GM10248 (cell line): ENCODE measurements at regions not wholly inside any gene's neighbourhood (a gene's known extent, or its start where the extent isn't known, plus 50 kb on each side); places are given as distances from the start of the nearest gene placed in this dataset.

Experiments
- CTCF ChIA-PET: fragments of 300-600 bp; sonication (Branson Sonifier 250); formaldehyde crosslinking; extraction: SDS; loops from one replicate; lab custom pipeline; 2021; ENCODE audit warnings: antibody characterized with exemption; lab: Yijun Ruan, JAX
- POLR2A ChIA-PET: fragments of 350-650 bp; sonication (Branson Sonifier 250); formaldehyde crosslinking; extraction: SDS; loops from one replicate; lab custom pipeline; 2020; ENCODE audit warnings: antibody characterized with exemption; lab: Yijun Ruan, JAX
- DNase-seq: peaks from one replicate; pipeline ENCODE4 v3.0.0; 2012; ENCODE audit errors: extremely low spot score
- CTCF ChIP-seq: IDR thresholded peaks from 2 replicates; pipeline ENCODE4 v1.5.1; 2012; ENCODE audit warnings: mild to moderate bottlenecking, low read depth; ENCODE audit errors: extremely low read depth, missing control alignments, control extremely low read depth

GRCh38 chr13:108470921-108471320, 158.5 kb upstream of the MYO16 start:
- no peak for TF ChIP-seq CTCF
- CTCF ChIA-PET: interaction anchor here (0.7 to 1.8 kb wide), 2 partner anchors 9 to 13 kb away, joined by 3 to 5 read pairs; no protein-coding TSS in a partner anchor
- POLR2A ChIA-PET: no interaction called here
- DNase-seq: no peak

GRCh38 chr13:108475181-108475580, 154.2 kb upstream of the MYO16 start:
- no peak for TF ChIP-seq CTCF
- DNase-seq: no peak
- ChIA-PET POLR2A (no interaction called here), CTCF (no interaction called here)

- ChIA-PET POLR2A (no interaction called here), CTCF (no interaction called here)
- no peak for DNase-seq
- no peak for TF ChIP-seq CTCF
Observed at GRCh38 chr13:108477376-108477775, 152.0 kb upstream of the MYO16 start.

- ChIA-PET CTCF (no interaction called here), POLR2A (no interaction called here)
- TF ChIP-seq CTCF: no peak
- no peak for DNase-seq
Observed at GRCh38 chr13:108478179-108478578, 151.2 kb upstream of the MYO16 start.

GRCh38 chr13:108483981-108484380, 145.4 kb upstream of the MYO16 start:
- no peak for DNase-seq
- no peak for TF ChIP-seq CTCF
- ChIA-PET CTCF (interaction anchor here (1.1 kb wide), 1 partner anchor 13 kb away, joined by 3 read pairs; no protein-coding TSS in a partner anchor), POLR2A (no interaction called here)

GRCh38 chr13:108486096-108486495, 143.3 kb upstream of the MYO16 start:
- no peak for TF ChIP-seq CTCF
- ChIA-PET POLR2A (no interaction called here), CTCF (no interaction called here)
- no peak for DNase-seq
